SK-N-SH treated with all-trans-retinoic acid at 6 μM for 48 hours (cell line): ENCODE measurements at regions not wholly inside any gene's neighbourhood (a gene's known extent, or its start where the extent isn't known, plus 50 kb on each side); places are given as distances from the start of the nearest gene placed in this dataset.

ENCODE experiments used
- CREB5 ChIP-seq: fragments of 250-450 bp; sonication (Bioruptor Pico); IDR thresholded peaks from 2 replicates; pipeline ENCODE4 v1.5.1; 2020; ENCODE audit warnings: low read depth, mild to moderate bottlenecking, moderate library complexity
- ESRRG ChIP-seq: fragments of 250-450 bp; sonication (Bioruptor Pico); IDR thresholded peaks from 2 replicates; pipeline ENCODE4 v1.6.1; 2021; ENCODE audit warnings: mild to moderate bottlenecking

DNA sequence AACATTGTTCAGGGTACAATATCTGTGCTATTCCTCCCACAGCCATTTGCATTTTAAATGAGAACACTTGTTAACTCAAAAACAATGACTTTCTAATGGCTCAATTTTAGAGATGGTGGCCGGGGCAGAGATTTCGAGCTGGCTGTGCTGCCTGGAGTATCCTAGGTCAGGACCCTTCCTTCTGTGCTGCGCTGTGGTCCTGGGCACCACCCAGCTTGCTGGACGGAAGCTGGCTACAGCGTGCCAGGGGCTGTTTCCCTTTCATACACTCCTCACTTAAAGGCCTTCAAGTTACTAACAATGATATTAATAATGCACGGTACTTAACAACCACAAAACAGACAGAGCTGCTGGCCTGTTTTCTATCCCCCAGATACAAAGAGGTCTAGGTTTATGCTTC, 194.4 kb upstream of the CST7 start:
- TF ChIP-seq CREB5 (no peak), ESRRG (CRISPR knock-in tag) (no peak)
